A673 (cell line): ENCODE measurements at regions not wholly inside any gene's neighbourhood (a gene's known extent, or its start where the extent isn't known, plus 50 kb on each side); places are given as distances from the start of the nearest gene placed in this dataset.

Experiments used
- CTCF ChIP-seq: fragments of 300-800, 200-600 bp; sonication (generic); conservative IDR thresholded peaks from 2 replicates; pipeline ENCODE4 v1.5.1; 2017; ENCODE audit warnings: low read depth, mild to moderate bottlenecking, antibody characterized with exemption, low read length, moderate library complexity, mixed read lengths
- EZH2 ChIP-seq: fragments of 200-600 bp; sonication (generic); IDR thresholded peaks from 2 replicates; pipeline ENCODE4 v1.6.1; 2017; ENCODE audit warnings: borderline replicate concordance, low read depth, mild to moderate bottlenecking, mixed read lengths, antibody characterized with exemption, low read length; ENCODE audit not compliant: poor library complexity, severe bottlenecking

- TF ChIP-seq CTCF (no peak), EZH2 (no peak)
These were observed 268.0 kb downstream of the ZEB1 start for GRCh38 chr10:31586723-31587638.
